Spinal cord (tissue), 9 donors: ENCODE measurements at regions not wholly inside any gene's neighbourhood (a gene's known extent, or its start where the extent isn't known, plus 50 kb on each side); places are given as distances from the start of the nearest gene placed in this dataset.

Source experiments
- DNase-seq, 6 donors: peaks; one replicate each; pipeline versions ENCODE4 v3.0.0 to v3.0.0-alpha.2; 2013 to 2015; ENCODE audit warnings: low spot score in 6 of 6, low read depth in 4 of 6
- H3K27ac ChIP-seq: one replicate; pipeline ENCODE4 v1.5.1; 2013; ENCODE audit warnings: low read depth, low read length, control low read depth
- H3K27me3 ChIP-seq: one replicate; pipeline ENCODE4 v1.6.1; 2013; ENCODE audit warnings: low read length; ENCODE audit not compliant: control insufficient read depth, insufficient read depth
- H3K36me3 ChIP-seq: one replicate; pipeline ENCODE4 v1.6.1; 2013; ENCODE audit warnings: low read length; ENCODE audit not compliant: control insufficient read depth, insufficient read depth
- H3K4me1 ChIP-seq: one replicate; pipeline ENCODE4 v1.6.1; 2013; ENCODE audit warnings: low read length; ENCODE audit not compliant: control insufficient read depth, insufficient read depth
- H3K4me3 ChIP-seq: one replicate; pipeline ENCODE4 v1.5.1; 2013; ENCODE audit warnings: low read depth, low read length, control low read depth
- H3K9me3 ChIP-seq: one replicate; pipeline ENCODE4 v1.6.1; 2013; ENCODE audit warnings: low read length; ENCODE audit not compliant: control insufficient read depth, insufficient read depth
- WGBS: methylation state at CpG from one replicate; pipeline ENCODE4 v1.1.5; 2013; ENCODE audit warnings: missing lambda C conversion rate; ENCODE audit not compliant: insufficient coverage; 5-methylcytosine and 5-hydroxymethylcytosine counted together
- donor health status: healthy.

DNA sequence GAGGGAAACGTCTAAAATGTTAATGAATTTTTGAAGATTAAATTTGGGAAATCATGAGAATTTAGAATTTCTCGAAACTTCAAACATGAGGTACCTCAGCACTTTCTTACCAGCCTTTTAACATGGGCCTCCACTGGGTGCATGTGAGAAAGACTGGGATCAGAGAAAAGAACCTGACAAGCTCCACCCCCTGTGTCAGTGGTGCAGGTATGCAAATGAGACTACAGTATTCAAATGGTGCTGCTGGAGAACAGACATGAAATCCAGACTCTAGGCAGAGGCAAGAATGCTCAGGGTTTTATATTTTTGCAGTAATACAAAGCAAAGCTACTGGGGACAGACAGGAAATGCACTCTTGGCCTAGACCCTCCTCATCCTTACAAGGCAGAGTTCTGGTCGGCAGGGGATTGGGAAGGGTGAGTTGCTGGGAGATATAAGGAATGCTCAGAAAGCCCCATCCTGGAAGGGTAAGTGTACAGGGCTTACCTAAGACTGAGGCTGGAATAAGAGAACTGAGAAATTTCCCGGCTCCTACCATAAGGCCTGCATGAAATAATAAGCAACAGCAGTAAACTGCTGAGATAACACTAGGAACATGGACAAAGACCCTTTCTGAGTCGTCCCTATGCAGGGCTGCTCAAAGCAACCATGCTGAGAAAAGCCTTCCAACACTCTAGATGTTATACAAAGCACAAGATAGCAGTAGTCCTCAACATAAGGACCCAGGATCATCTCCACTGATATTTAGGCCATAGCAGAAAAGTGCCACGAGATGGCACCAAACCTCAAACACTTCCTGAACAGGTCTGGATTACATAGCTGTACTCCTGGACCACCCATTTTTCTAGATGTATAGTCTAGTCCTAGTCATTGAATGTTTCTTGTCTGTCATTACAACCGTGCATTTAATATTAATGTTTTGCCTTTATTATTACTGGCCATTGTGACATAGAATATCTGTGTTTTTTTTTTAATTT lies 260.8 kb downstream of the RASSF9 start:
- DNase-seq, result peak; percentile 7 to 77 (median 36)

DNA sequence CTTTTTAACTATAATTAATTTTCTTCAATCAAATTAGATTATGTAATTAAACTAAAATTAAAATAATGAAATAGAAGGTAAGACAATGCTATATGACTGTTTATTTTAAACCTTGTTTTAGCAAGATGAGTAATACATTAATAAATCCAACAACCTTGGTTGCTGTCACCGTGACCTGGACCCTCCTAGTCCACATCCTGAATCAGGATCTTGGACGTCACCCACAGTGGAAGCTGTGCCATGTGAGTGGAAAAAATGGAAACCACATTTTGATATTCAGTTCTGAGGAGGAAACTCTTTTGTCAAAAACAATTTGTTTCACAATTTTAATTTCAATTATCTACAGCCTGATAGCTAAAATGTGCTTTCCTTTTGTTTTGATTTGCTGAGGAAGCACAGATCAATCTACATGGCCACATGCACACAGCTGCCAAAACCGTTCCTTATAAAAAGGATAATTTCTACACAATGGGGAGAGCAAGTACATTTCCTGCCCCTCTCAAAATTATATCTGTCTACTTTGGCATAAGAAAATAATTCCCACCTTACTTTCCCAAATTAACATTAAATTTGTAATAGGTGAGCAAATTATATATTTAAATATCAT lies 255.5 kb downstream of the RASSF9 start:
- Histone ChIP-seq H3K4me3 (no peak overlapping the region), H3K27ac (no peak overlapping the region), H3K36me3 (no peaks in the 10 kb centered on the region), H3K4me1 (no peaks in the 10 kb centered on the region), H3K27me3 (no peaks in the 10 kb centered on the region), H3K9me3 (no peaks in the 10 kb centered on the region)
- DNase-seq, result no peak
- 60% methylated on average over 1 of the region's 3 CpGs for WGBS

More for the DNA sequence above, 260.8 kb downstream of the RASSF9 start:
- Histone ChIP-seq H3K36me3 (no peaks in the 10 kb centered on the region), H3K4me1 (no peaks in the 10 kb centered on the region), H3K4me3 (no peak overlapping the region), H3K9me3 (no peaks in the 10 kb centered on the region), H3K27me3 (no peaks in the 10 kb centered on the region), H3K27ac (no peak overlapping the region)
- 13% methylated on average over 1 of the region's 7 CpGs for WGBS

DNA sequence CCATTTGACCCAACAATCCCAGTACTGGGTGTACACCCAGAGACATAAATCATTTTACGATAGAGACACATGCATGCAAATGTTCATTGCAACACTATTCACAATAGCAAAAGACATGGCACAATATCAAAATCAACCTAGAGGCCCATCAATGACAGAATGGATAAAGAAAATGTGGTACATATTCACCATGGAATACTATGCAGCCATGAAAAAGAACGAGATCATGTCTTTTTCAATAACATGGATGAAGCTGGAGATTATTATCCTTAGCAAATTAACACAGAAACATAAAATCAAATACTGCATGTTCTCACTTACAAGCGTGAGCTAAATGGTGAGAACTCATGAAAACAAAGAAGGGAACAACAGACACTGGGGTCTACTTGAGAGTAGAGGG lies 249.1 kb downstream of the RASSF9 start:
- DNase-seq, result no peak
- Histone ChIP-seq H3K4me1 (no peaks in the 10 kb centered on the region), H3K36me3 (no peaks in the 10 kb centered on the region), H3K4me3 (no peak overlapping the region), H3K27me3 (no peaks in the 10 kb centered on the region), H3K9me3 (no peaks in the 10 kb centered on the region), H3K27ac (no peak overlapping the region)
- WGBS, result no CpG with 5 or more reads among the region's 3 CpGs

DNA sequence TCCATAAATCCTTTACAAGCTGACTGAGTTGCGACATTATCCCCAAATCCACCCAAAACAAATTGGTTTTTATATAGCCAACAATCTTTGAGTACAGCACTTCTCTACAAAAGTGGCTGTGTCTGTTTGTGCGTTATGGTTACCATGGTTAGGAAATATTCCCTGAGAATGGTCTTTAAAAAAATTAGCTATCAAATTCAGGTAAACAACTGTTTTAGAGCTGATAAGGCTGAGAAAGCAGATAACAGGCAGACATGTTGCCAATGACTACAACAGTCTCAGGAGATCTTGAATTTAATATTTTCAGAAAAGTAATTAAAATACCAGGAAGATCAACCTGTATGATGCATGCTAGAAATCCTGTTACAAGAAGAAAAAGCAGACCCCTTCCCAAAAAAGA lies 248.0 kb downstream of the RASSF9 start:
- H3K9me3 ChIP-seq, result no peaks in the 10 kb centered on the region
- no peak overlapping the region for H3K4me3 ChIP-seq
- peak in 1 of 6 donors; percentile 27 for DNase-seq
- no peak overlapping the region for H3K27ac ChIP-seq
- no CpG with 5 or more reads among the region's 2 CpGs for WGBS
- H3K27me3 ChIP-seq, result no peaks in the 10 kb centered on the region
- no peaks in the 10 kb centered on the region for H3K36me3 ChIP-seq
- no peaks in the 10 kb centered on the region for H3K4me1 ChIP-seq

DNA sequence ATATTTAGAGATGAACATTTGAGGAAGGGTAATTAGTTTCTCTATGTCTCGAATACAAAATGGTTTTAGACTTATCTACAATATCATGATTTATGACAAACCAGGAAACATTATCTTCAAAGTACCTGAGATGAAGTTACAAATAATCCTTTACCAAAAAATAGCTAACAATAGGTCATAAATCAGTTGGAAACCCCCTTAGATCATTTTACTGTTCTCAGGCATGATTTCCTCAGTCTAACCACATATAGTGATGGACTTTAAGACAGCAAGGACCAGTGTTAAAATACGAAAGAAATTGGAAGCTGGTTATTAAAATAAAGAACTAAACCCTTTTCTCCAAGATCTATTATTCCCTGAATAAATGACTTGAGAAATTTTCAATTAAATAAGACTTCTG lies 235.4 kb downstream of the RASSF9 start:
- H3K4me1 ChIP-seq, result no peaks in the 10 kb centered on the region
- H3K9me3 ChIP-seq, result no peaks in the 10 kb centered on the region
- H3K27me3 ChIP-seq, result no peaks in the 10 kb centered on the region
- H3K36me3 ChIP-seq, result no peaks in the 10 kb centered on the region
- no peak overlapping the region for H3K27ac ChIP-seq
- no peak for DNase-seq
- H3K4me3 ChIP-seq, result no peak overlapping the region
- WGBS, result no CpG with 5 or more reads among the region's 2 CpGs

DNA sequence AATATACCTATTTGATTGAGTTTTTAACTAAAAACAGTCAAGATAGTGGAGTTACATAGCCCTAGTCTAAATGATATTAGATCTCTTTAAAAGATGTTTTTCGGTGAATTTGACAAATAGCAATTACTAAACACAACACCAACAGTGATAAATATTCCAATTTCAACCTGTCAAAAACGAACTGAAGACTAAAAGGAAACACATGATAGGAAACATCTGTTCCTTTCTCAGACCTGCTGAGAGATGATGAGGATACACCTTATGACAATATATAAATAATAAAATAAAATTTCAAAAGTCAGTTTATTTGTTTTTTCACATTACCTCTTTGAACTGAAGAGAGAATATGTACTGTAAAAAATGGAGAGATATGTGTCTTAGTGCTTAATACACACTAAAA lies 232.7 kb downstream of the RASSF9 start:
- WGBS, result no CpG with 5 or more reads among the region's 2 CpGs
- no peaks in the 10 kb centered on the region for H3K4me1 ChIP-seq
- H3K9me3 ChIP-seq, result no peaks in the 10 kb centered on the region
- no peaks in the 10 kb centered on the region for H3K27me3 ChIP-seq
- no peak overlapping the region for H3K4me3 ChIP-seq
- DNase-seq, result no peak
- no peaks in the 10 kb centered on the region for H3K36me3 ChIP-seq
- no peak overlapping the region for H3K27ac ChIP-seq

DNA sequence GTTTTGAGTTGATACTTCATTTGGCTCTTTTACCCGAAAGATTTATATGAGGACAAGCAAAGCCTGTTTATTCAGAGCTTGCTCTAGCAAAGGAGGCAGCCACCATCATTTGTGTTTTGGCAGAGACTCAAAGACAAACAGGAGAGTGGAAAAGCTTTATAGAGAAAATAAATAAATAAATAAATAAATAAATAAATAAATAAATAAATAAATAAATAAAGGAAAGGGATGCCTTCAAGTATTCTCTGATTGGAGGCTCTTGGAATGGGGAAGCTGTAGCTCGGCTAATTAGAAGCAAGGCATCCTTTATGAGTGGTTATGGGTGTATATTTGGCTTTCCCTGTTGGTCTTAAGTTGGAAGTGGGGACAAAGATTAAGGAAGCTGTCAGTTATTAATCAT lies 229.8 kb downstream of the RASSF9 start:
- no CpG with 5 or more reads among the region's 2 CpGs for WGBS
- DNase-seq, result no peak

DNA sequence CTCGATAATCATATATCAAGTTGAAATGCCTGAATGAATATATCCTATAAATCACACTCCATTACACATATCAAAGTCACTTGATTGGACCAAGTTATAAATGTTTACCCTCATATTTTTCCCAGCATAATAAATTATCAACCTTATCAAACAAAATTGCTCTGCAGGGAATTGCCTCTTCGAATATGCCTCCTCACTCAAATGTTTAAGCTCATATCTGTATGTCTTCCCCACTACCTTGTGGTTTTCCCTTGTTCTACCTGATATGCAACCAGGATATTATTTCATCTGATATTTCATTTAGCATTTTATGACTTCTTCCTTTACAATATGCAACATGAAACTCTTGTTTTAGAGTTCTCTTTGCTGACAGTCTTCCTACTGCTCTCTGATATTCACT lies 226.4 kb downstream of the RASSF9 start:
- H3K27me3 ChIP-seq, result no peaks in the 10 kb centered on the region
- peaks cover 4% of the 10 kb centered on the region for H3K9me3 ChIP-seq
- 100% methylated on average over 2 of the region's 2 CpGs for WGBS
- H3K36me3 ChIP-seq, result no peaks in the 10 kb centered on the region
- H3K4me3 ChIP-seq, result no peak overlapping the region
- peak in 1 of 6 donors; percentile 22 for DNase-seq
- no peak overlapping the region for H3K27ac ChIP-seq
- no peaks in the 10 kb centered on the region for H3K4me1 ChIP-seq

More for the DNA sequence above, 229.8 kb downstream of the RASSF9 start:
- H3K4me1 ChIP-seq, result no peaks in the 10 kb centered on the region
- no peaks in the 10 kb centered on the region for H3K27me3 ChIP-seq
- no peak overlapping the region for H3K27ac ChIP-seq
- H3K36me3 ChIP-seq, result no peaks in the 10 kb centered on the region
- no peak overlapping the region for H3K4me3 ChIP-seq
- no peaks in the 10 kb centered on the region for H3K9me3 ChIP-seq

DNA sequence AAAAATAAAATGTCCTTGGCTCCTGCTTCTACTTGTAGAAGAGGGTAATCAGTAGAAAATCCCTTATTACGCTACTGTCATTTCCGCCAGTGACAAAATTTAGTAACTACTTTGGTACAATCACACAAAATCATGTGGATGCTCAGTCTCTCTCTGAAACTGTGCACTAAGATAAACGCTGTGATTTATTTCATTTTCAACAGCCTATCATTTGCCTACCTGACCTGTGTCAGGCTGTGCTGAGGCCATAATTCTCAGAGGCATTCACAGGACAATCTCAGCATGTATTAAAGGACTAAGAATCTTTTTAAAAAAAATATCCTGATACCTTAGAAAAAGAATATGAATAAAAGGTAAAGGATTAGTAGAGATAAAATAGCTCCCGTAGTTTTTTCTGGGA lies 226.0 kb downstream of the RASSF9 start:
- WGBS, result 100% methylated on average over 1 of the region's 4 CpGs

DNA sequence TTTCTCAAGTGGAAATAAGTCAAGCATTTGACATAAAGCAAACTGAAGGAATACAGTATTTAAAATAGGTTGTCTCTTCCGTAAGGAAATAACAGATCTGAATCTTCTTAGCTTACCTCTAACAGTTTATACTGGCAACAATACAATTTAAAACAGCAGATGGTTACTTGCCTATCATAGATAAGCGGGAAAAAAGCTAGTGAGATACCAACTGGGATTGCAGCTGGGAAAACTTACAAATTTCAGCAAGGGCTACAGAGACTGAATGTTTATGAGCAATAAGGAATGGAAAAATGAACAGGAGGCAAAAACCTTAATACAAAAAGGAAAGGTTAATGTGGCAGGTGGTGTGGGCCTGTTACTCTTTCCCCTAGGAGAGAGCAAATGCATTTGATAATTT lies 220.0 kb downstream of the RASSF9 start:
- Histone ChIP-seq H3K27ac (no peak overlapping the region), H3K4me1 (no peaks in the 10 kb centered on the region), H3K4me3 (no peak overlapping the region), H3K36me3 (no peaks in the 10 kb centered on the region), H3K9me3 (peaks cover 4% of the 10 kb centered on the region), H3K27me3 (no peaks in the 10 kb centered on the region)
- peak in 2 of 6 donors; percentile 56 to 62 for DNase-seq
- WGBS, result no CpG with 5 or more reads among the region's 2 CpGs

More for the DNA sequence above, 226.0 kb downstream of the RASSF9 start:
- Histone ChIP-seq H3K36me3 (no peaks in the 10 kb centered on the region), H3K27me3 (no peaks in the 10 kb centered on the region), H3K27ac (no peak overlapping the region), H3K4me3 (no peak overlapping the region), H3K9me3 (peaks cover 4% of the 10 kb centered on the region), H3K4me1 (no peaks in the 10 kb centered on the region)
- peak in 1 of 6 donors; percentile 3 for DNase-seq
